Stimulated activated memory B cell treated with anti-CD40 and anti-IgM and Interleukin-4, amounts not matched to agents 10 μg/mL and 1 μg/mL and 100 μg/mL, for 72 hours (primary cell): ENCODE measurements at regions not wholly inside any gene's neighbourhood (a gene's known extent, or its start where the extent isn't known, plus 50 kb on each side); places are given as distances from the start of the nearest gene placed in this dataset.

Experiments
- ATAC-seq: fragments of 150-1000 bp; cut with Tn5 transposase; 2 replicates; pipeline ENCODE4 v1.10.0; 2021
- H3K27ac Mint-ChIP-seq: one replicate; pipeline ENCODE4 v1.8.0; 2022; ENCODE audit warnings: mild to moderate bottlenecking, mixed read lengths
- H3K27me3 Mint-ChIP-seq: one replicate; pipeline ENCODE4 v1.8.0; 2022; ENCODE audit warnings: mixed read lengths
- H3K36me3 Mint-ChIP-seq: one replicate; pipeline ENCODE4 v1.8.0; 2022; ENCODE audit warnings: mixed read lengths
- H3K4me1 Mint-ChIP-seq: one replicate; pipeline ENCODE4 v1.8.0; 2022; ENCODE audit warnings: mixed read lengths
- H3K4me3 Mint-ChIP-seq: one replicate; pipeline ENCODE4 v1.8.0; 2022; ENCODE audit warnings: mild to moderate bottlenecking, moderate library complexity, mixed read lengths
- H3K9me3 Mint-ChIP-seq: one replicate; pipeline ENCODE4 v1.8.0; 2022; ENCODE audit warnings: mixed read lengths

DNA sequence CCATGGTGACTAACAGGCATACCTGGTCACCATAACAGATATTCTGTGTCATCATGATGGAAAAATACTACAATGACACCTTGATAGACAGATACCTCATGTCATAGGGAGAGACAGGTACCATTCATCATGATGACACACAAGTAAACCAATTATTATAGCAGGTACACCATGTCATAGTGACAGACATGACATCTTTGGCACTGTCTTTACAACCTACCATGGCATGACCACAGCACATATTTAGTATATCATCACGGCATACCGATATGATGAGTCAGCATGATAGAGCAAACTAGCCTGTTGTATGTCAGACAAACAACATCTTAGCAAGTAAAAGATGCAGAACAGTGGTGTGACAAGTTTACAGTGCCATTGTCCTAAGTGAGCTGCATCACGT lies 101.3 kb upstream of the KLHL29 start:
- Mint-ChIP-seq H3K9me3 (peaks cover 3% of the 10 kb centered on the region), H3K4me1 (no peaks in the 10 kb centered on the region), H3K27me3 (peaks cover 3% of the 10 kb centered on the region), H3K36me3 (no peaks in the 10 kb centered on the region), H3K4me3 (no peak overlapping the region), H3K27ac (no peak overlapping the region)
- no peak for ATAC-seq

DNA sequence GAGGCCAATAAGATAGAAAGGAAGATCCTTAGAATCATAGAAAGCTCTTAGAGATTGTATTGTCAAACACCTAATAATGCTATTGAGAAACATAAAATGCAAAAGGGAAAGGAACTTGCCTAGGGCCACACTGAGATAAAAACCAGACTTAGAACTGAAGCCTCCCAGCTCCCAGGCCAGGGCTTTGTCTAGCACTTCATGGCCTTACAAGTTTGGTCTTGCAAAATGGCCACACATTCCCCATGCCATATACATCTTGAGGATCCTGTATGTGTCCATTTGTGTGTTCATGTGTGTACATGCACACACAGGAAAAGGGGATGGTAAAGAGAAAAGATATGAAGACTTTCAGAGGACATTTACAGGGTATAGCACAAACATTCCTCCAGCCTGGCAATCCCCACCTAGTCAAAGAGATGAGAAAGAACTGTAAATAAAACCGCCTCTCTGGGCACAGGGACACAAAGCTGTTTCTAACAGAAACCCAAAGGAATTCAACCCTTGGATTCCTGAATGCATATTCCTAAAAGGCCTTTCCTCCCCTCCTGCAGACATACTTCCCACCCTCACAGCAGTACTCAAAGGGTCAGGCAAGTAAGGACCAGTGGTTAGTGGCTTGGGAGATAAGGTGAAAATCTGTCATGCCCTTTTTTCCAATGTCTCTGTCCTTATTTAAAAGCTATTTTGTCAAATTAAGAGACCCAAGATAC lies 99.7 kb upstream of the KLHL29 start:
- no peak for ATAC-seq
- Mint-ChIP-seq H3K4me3 (no peak overlapping the region), H3K9me3 (peaks cover 3% of the 10 kb centered on the region), H3K27me3 (no peaks in the 10 kb centered on the region), H3K27ac (no peak overlapping the region), H3K36me3 (no peaks in the 10 kb centered on the region), H3K4me1 (no peaks in the 10 kb centered on the region)

DNA sequence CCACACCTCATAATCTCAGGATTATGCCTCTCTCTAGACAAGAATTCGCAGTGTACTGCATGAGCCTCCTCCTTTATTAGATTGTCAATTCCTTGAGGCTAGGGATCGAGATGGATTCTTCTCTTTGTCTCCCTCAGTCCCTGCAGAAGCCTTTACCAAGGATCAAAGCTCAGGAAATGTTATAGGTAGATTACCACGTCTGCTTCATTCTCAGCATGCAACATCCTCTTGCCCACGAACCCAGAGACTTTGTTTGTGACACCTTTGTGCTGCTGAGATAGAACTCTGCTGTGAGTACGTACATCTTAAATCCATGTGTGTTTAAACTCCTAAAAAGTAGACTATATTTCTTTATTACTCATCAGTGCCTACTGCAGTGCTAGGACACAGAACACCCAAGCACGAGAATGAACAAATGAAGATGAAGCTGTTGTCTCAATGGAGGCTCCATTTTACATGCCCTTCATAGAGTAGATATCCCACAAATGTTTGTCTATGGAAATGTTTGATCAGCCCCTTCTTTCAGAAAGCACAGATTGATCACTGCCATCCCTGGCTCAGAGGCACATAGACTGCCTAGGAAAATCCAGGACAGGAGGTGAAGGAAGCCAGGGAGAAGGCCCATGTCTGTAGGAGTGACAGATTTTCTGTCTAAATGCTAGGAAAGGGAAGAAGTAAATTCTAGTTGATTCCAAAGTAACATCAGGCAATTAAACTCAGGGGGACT lies 98.8 kb upstream of the KLHL29 start:
- no peaks in the 10 kb centered on the region for H3K27me3 Mint-ChIP-seq
- H3K4me1 Mint-ChIP-seq: no peaks in the 10 kb centered on the region
- no peak overlapping the region for H3K27ac Mint-ChIP-seq
- H3K9me3 Mint-ChIP-seq: peaks cover 3% of the 10 kb centered on the region
- H3K36me3 Mint-ChIP-seq: no peaks in the 10 kb centered on the region
- H3K4me3 Mint-ChIP-seq: no peak overlapping the region
- ATAC-seq: no peak

DNA sequence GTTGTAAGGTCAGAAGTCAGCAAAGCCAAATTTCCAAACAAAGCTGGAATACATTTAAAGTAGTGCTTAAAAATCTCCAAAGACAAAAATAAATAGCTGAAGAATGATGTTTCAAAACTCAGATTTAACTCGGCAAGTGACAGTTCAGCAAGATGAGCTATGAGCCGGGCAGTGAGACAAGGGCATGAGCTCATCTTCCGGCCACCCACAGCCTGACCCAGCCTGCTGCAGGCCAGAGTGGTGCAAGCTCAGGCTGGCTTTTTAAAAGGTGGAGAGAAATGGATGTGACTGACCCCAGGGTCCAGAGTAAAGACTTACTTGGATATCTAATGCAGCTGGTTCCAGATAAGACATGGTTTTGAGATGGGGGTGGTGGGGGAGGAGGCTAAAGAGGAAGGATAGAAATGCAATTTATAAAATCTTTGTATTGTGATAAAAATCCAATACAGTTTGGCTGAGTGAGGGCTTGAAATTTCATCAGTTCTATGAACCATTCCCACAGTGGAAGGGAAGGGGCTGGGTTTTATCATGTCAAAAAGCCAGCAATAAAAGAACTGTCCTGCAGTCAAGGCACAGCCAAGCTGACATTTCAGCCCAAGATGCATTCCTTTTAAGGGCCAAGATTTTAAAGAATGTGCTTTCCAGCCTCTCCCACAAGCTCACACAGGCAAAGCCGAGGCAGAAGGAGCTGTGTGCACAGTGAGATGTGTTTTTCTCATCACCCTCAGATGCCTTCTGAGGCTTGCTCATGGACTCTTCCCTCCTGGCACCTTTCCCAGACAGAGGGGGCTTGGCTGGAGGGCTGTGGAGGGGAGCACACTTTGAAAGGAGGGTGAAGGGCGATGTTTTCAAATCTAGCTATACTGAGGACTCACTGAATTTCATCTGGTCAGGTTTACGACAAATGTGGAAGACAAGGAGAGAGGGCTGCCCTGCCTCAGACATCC lies 97.9 kb upstream of the KLHL29 start:
- H3K27me3 Mint-ChIP-seq: no peaks in the 10 kb centered on the region
- no peak overlapping the region for H3K4me3 Mint-ChIP-seq
- ATAC-seq: no peak
- H3K9me3 Mint-ChIP-seq: peaks cover 3% of the 10 kb centered on the region
- H3K36me3 Mint-ChIP-seq: no peaks in the 10 kb centered on the region
- H3K4me1 Mint-ChIP-seq: no peaks in the 10 kb centered on the region
- H3K27ac Mint-ChIP-seq: no peak overlapping the region

DNA sequence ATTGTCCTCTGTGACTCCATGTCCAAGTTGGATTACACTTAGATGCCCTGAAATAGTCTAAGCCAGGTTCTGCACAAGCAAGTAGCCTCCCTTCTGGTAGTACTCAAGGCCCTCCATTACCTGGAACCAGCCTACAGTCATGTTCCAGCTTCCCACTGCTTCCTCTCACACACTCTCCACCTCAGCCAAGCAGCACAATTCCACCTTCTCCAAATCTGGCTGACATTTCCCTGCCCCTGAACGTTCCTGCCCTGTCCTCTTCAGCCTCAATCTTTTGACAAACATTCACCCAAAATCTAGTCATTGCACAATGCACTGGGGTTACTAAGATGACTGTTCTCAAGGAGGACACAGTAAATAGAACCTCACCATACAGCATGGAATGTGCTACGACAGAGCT lies 95.3 kb upstream of the KLHL29 start:
- Mint-ChIP-seq H3K9me3 (no peaks in the 10 kb centered on the region), H3K27me3 (peaks cover 9% of the 10 kb centered on the region), H3K4me3 (no peak overlapping the region), H3K27ac (no peak overlapping the region), H3K4me1 (no peaks in the 10 kb centered on the region), H3K36me3 (no peaks in the 10 kb centered on the region)
- no peak for ATAC-seq

DNA sequence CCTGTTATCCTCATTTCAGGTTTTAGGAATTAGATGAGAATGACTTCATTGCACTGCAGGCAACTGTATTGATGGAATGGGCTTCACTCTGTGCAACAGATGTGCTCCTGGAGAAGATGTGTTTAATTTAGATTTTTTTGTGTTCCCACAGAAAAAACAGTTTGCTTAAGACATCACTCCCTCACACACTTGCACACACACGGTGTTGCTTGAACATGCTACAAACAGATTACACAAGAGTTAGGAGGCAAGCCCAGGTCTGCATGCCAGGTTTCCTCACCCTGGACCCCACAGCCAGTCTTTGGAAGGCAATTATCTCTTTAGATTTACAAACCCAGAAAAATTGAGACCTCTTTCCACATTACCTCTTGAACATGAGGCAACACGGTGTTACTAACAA lies 93.7 kb upstream of the KLHL29 start:
- H3K9me3 Mint-ChIP-seq: no peaks in the 10 kb centered on the region
- H3K4me3 Mint-ChIP-seq: no peak overlapping the region
- H3K4me1 Mint-ChIP-seq: no peaks in the 10 kb centered on the region
- no peaks in the 10 kb centered on the region for H3K36me3 Mint-ChIP-seq
- no peak for ATAC-seq
- no peak overlapping the region for H3K27ac Mint-ChIP-seq
- peaks cover 24% of the 10 kb centered on the region for H3K27me3 Mint-ChIP-seq

DNA sequence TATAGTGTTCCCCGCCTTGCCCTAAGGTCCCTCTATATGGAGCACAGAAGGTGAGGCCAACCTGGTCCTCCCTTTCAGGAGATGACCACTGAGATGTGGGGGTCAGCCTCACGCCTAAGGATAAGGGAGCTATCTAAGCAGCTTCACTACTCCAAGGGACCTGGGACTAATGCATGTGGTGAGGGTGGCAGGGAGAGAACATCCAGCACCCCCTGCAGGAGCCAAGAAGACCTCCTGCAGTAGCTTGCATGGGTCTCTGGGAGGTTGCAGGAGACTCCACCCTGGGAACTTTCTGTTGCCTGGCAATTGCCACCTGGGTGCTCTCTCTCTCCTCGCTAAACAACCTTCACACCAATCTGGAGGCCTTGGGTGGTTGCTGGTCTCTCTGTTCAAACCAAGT lies 93.0 kb upstream of the KLHL29 start:
- Mint-ChIP-seq H3K4me1 (no peaks in the 10 kb centered on the region), H3K36me3 (no peaks in the 10 kb centered on the region), H3K9me3 (no peaks in the 10 kb centered on the region), H3K27ac (no peak overlapping the region), H3K4me3 (no peak overlapping the region), H3K27me3 (peaks cover 32% of the 10 kb centered on the region)
- no peak for ATAC-seq

DNA sequence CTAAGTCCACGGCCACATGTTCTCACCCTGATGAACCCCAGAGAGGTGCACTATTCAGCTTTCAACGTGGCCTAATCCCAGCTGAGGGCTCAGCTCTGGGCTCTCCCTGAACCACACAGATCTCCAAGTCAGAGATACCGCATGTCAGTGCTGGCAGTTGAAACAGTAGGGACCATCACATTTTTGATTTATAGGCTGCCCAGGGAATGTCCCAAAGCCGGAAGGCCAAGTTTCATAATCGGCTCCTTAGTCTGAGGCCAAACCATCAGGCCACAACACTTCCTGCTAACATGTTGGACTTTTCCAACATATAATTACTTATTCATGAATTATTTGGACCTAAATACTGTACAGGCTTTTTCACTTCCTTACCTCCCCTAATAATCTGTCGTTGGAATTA lies 91.9 kb upstream of the KLHL29 start:
- peak; percentile 3 for ATAC-seq
- Mint-ChIP-seq H3K4me1 (no peaks in the 10 kb centered on the region), H3K27me3 (peaks cover 33% of the 10 kb centered on the region), H3K27ac (no peak overlapping the region), H3K4me3 (no peak overlapping the region), H3K36me3 (no peaks in the 10 kb centered on the region), H3K9me3 (no peaks in the 10 kb centered on the region)

DNA sequence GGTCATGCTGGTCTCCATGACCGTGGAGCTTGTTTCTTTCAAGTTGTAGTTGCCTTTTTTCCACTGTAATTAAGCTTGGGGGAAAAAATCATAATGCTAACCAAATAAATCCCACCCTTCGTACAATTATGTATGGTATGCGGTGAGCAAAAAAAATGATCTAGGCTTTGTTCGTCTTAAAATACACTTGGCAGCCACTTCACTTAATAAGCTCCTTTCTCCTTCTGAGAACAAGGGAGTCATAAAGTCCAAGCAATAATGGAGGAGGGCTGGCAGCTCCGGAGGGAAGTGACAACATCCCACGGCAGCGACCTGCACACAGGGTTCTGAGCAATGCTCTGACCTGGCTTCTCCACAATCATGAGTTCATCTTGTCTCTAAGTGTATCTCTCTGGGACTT lies 91.2 kb upstream of the KLHL29 start:
- no peaks in the 10 kb centered on the region for H3K9me3 Mint-ChIP-seq
- no peak overlapping the region for H3K4me3 Mint-ChIP-seq
- ATAC-seq: no peak
- H3K4me1 Mint-ChIP-seq: no peaks in the 10 kb centered on the region
- H3K36me3 Mint-ChIP-seq: no peaks in the 10 kb centered on the region
- H3K27me3 Mint-ChIP-seq: peaks cover 33% of the 10 kb centered on the region
- H3K27ac Mint-ChIP-seq: no peak overlapping the region

DNA sequence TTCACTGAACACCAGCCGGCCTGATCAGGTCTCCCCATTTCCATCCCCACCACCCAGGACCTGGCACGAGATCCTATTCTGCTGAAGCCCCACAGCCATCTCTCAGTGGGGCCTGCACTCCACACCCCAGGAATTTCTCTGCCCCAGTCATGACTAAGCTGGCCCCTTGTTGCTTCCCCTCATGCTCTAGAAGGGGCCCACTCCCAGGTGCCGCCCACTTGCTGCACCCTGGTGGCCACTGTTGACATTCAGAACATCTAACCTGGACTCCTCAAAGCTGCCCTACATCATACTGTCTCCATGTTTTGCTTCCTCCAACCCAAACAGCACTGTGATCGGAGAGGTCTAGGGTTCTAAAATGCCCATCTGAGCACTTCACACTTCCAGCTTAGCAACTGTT lies 90.7 kb upstream of the KLHL29 start:
- Mint-ChIP-seq H3K27me3 (peaks cover 33% of the 10 kb centered on the region), H3K4me3 (no peak overlapping the region)
- ATAC-seq: peak; percentile 15

DNA sequence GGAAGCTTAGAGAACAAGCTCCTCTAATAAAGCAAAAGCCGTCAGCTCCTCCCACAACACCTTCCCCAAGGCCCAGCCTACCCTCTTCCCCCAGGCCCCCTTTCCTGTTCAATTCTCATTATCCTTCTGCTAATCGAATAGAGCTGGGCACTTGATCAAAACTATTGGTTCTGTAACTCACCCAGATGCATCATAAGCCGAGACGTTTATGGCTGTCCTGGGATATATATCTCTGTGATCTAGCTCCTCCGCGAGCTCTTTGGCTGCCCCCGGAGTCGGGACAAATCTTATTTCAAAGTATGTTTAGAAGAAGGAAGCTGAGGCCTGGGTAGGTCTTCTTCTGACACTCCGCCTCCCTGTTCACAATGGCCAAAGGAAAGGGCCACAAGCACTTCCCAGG lies 88.3 kb upstream of the KLHL29 start:
- peaks cover 33% of the 10 kb centered on the region for H3K27me3 Mint-ChIP-seq
- no peak overlapping the region for H3K27ac Mint-ChIP-seq
- no peak for ATAC-seq
- H3K4me3 Mint-ChIP-seq: no peak overlapping the region
- no peaks in the 10 kb centered on the region for H3K9me3 Mint-ChIP-seq
- H3K36me3 Mint-ChIP-seq: no peaks in the 10 kb centered on the region
- no peaks in the 10 kb centered on the region for H3K4me1 Mint-ChIP-seq

More for the DNA sequence above, 90.7 kb upstream of the KLHL29 start:
- H3K36me3 Mint-ChIP-seq: no peaks in the 10 kb centered on the region
- no peak overlapping the region for H3K27ac Mint-ChIP-seq
- H3K9me3 Mint-ChIP-seq: no peaks in the 10 kb centered on the region
- H3K4me1 Mint-ChIP-seq: no peaks in the 10 kb centered on the region

DNA sequence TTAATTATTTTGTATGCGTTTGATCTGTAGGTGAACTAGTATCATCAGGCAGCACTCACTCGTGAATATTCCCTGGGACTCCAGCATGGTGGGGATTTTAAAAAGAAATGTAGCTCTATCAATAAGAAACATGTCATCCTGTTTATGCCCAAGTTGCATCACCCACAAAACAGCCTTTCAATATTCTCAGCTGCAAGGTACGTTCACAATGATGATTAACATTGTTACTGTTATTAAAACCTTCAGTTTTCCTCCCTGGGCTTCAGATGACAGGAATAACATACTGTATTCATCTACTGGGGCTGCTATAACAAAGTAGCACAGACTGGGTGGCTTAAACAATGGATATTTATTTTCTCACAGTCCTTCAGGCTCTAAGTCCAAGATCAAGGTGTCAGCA lies 87.9 kb upstream of the KLHL29 start:
- no peak for ATAC-seq
- peaks cover 33% of the 10 kb centered on the region for H3K27me3 Mint-ChIP-seq
- no peaks in the 10 kb centered on the region for H3K9me3 Mint-ChIP-seq
- no peaks in the 10 kb centered on the region for H3K4me1 Mint-ChIP-seq
- no peak overlapping the region for H3K4me3 Mint-ChIP-seq
- no peaks in the 10 kb centered on the region for H3K36me3 Mint-ChIP-seq
- H3K27ac Mint-ChIP-seq: no peak overlapping the region

DNA sequence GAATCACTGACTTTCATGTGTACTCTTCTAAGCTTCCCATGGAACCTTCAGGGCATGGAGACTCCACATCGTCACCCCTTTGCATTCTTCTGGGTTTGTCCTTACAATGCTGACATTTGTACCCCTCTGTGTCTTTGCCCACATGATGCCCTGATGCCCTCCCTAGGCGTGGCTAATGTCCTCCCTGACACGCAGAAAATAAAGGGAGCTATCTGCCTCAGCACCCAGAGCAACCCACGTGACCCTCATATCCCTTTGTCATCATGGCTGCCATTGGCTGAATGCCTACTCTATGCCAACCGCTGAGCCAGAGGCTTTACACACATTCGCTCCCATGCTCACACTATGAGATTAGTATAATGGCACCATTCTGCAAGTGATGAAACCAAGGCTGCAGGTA lies 86.4 kb upstream of the KLHL29 start:
- H3K4me3 Mint-ChIP-seq: no peak overlapping the region
- H3K4me1 Mint-ChIP-seq: no peaks in the 10 kb centered on the region
- no peaks in the 10 kb centered on the region for H3K9me3 Mint-ChIP-seq
- no peak overlapping the region for H3K27ac Mint-ChIP-seq
- H3K27me3 Mint-ChIP-seq: peaks cover 33% of the 10 kb centered on the region
- H3K36me3 Mint-ChIP-seq: no peaks in the 10 kb centered on the region
- no peak for ATAC-seq

DNA sequence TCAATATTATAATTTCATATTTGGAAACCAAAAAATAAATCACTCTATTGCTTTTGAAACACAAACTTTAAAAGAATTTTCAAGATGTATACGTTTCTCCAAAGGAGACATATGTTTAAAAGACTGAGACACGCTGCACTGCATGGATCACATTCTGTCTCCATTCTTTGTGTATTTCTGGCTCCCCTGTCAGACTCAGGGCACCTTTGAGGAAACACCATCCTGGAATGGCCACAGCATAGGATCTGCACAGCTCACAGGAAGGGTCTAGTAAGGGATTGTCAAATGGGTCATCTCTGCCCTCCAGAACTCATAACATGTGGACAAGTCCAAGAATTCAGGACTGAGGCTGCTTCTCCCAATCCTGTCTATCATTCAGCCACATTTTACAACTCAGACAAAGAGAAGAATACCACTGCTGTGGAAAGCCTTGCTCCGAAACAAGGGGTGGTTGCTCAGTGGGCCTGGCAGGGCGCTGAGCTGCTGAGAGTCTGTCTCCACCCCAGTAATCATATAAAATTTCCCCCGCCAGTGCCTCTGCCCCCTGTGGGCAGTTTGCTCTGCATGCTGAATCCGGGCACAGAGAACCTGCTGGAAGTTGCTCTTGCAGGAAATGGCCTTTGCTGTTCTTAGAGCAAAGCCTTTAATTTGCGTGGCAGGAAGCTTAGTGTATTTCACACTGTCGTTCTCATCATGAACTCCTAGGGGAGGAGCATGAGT lies 85.3 kb upstream of the KLHL29 start:
- Mint-ChIP-seq H3K27ac (no peak overlapping the region), H3K36me3 (no peaks in the 10 kb centered on the region), H3K9me3 (no peaks in the 10 kb centered on the region), H3K4me3 (no peak overlapping the region), H3K27me3 (peaks cover 25% of the 10 kb centered on the region), H3K4me1 (no peaks in the 10 kb centered on the region)
- no peak for ATAC-seq

DNA sequence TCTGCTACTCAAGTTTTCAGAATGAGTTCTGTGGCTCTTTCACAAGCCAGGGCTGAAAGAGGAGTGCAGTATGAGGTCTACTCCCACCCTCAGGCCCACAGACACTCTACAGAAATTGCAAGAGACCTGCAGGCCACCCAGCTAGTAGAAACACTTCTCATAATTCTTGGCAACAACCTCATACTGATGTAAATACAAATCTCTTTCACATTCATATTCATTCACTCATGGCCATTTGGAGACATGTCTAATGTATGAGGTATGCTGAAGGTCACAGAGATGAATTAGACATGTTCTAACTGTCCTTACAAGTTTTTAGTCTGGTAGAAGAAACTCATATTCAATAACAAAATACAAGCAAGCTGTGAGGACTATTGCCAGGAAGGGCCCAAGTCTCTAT lies 83.8 kb upstream of the KLHL29 start:
- Mint-ChIP-seq H3K9me3 (no peaks in the 10 kb centered on the region), H3K27me3 (peaks cover 20% of the 10 kb centered on the region), H3K4me1 (no peaks in the 10 kb centered on the region), H3K27ac (no peak overlapping the region), H3K4me3 (no peak overlapping the region), H3K36me3 (no peaks in the 10 kb centered on the region)
- no peak for ATAC-seq
